ENCODE measurements at regions not wholly inside any gene's neighbourhood (a gene's known extent, or its start where the extent isn't known, plus 50 kb on each side); places are given as distances from the start of the nearest gene placed in this dataset.

DNA sequence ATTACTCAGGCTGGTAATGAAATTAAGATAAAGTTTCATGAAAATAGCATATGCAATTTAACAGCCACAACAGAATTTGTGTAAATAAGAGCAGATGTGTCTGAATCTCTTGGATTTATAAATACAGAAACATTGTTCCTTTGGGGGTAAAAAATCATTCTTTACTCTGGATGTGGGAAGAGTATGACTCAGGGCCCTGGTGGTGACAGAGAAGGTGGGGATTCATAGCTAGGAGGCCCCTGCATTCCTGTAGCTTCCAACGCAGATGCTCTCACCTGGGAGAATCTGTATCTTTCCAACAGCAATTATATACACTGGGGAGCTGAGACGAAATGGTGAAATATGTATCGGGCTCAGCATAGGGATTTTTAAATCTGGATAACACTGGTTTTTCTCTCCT, 167.6 kb upstream of the CADPS start (continued):
- TF ChIP-seq TSHZ2 (CRISPR knock-in tag; IDR thresholded peaks at IDR 0.05), result no peak

- no peak for TF ChIP-seq ISL1 (CRISPR knock-in tag; IDR thresholded peaks at IDR 0.05)
- TF ChIP-seq SNAI2 (CRISPR knock-in tag; IDR thresholded peaks at IDR 0.05), result no peak
- no peak for TF ChIP-seq CREB5 (CRISPR knock-in tag; IDR thresholded peaks at IDR 0.05; ENCODE audit: low read depth)
- no peak for TF ChIP-seq ZFP30 (CRISPR knock-in tag; IDR thresholded peaks at IDR 0.05)
- no peak for TF ChIP-seq ZFP3 (CRISPR knock-in tag; IDR thresholded peaks at IDR 0.05)
- no peak for TF ChIP-seq TSHZ2 (CRISPR knock-in tag; IDR thresholded peaks at IDR 0.05)
- no peak for TF ChIP-seq POU6F1 (CRISPR knock-in tag; IDR thresholded peaks at IDR 0.05; ENCODE audit: borderline replicate concordance, low read depth)
- no peak for TF ChIP-seq ZNF70 (CRISPR knock-in tag; IDR thresholded peaks at IDR 0.05)
- TF ChIP-seq BACH2 (CRISPR knock-in tag; IDR thresholded peaks at IDR 0.05; ENCODE audit: borderline replicate concordance), result no peak
- TF ChIP-seq ESRRG (CRISPR knock-in tag; IDR thresholded peaks at IDR 0.05), result no peak
- no peak for TF ChIP-seq ARNTL (CRISPR knock-in tag; IDR thresholded peaks at IDR 0.05; ENCODE audit: borderline replicate concordance, low read depth)
- TF ChIP-seq, protein P1, sequence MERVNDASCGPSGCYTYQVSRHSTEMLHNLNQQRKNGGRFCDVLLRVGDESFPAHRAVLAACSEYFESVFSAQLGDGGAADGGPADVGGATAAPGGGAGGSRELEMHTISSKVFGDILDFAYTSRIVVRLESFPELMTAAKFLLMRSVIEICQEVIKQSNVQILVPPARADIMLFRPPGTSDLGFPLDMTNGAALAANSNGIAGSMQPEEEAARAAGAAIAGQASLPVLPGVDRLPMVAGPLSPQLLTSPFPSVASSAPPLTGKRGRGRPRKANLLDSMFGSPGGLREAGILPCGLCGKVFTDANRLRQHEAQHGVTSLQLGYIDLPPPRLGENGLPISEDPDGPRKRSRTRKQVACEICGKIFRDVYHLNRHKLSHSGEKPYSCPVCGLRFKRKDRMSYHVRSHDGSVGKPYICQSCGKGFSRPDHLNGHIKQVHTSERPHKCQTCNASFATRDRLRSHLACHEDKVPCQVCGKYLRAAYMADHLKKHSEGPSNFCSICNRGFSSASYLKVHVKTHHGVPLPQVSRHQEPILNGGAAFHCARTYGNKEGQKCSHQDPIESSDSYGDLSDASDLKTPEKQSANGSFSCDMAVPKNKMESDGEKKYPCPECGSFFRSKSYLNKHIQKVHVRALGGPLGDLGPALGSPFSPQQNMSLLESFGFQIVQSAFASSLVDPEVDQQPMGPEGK (CRISPR knock-in tag; IDR thresholded peaks at IDR 0.05; ENCODE audit: borderline replicate concordance), result no peak
- TF ChIP-seq ZC3H10 (CRISPR knock-in tag; IDR thresholded peaks at IDR 0.05), result no peak
- no peak for TF ChIP-seq TCF4 (CRISPR knock-in tag; IDR thresholded peaks at IDR 0.05; ENCODE audit: borderline replicate concordance)
- peak; percentile 82 for ATAC-seq
Observed at GRCh38 chr3:63043631-63044030, 168.4 kb upstream of the CADPS start.

DNA sequence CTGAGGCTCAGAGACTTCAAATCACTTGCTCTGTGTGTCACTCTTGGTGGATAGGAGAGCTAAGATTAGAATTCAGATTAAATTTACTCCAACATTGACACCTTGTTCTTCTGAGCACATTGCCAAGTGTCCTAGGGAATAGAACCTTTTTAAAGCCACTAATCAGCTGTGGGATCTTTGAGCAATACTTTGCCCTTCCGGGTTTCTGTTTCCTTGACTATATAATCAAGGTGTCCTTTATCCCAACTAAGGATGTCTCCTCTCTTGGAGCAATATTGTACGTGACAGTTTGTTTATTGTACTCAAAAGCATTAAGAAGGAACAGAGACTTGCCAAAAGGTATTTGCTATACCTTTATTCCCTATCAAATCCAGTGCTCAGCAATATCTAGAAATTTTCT, 170.9 kb upstream of the CADPS start:
- TF ChIP-seq BACH2 (CRISPR knock-in tag; IDR thresholded peaks at IDR 0.05; ENCODE audit: borderline replicate concordance), result no peak
- TF ChIP-seq SNAI2 (CRISPR knock-in tag; IDR thresholded peaks at IDR 0.05), result no peak
- TF ChIP-seq ESRRG (CRISPR knock-in tag; IDR thresholded peaks at IDR 0.05), result no peak
- TF ChIP-seq CSDC2 (CRISPR knock-in tag; IDR thresholded peaks at IDR 0.05), result no peak
- TF ChIP-seq, protein P1 (CRISPR knock-in tag; IDR thresholded peaks at IDR 0.05; ENCODE audit: borderline replicate concordance), result no peak
- no peak for TF ChIP-seq POU6F1 (CRISPR knock-in tag; IDR thresholded peaks at IDR 0.05; ENCODE audit: borderline replicate concordance, low read depth)
- TF ChIP-seq RARB (CRISPR knock-in tag; IDR thresholded peaks at IDR 0.05), result no peak
- no peak for TF ChIP-seq ZFP3 (CRISPR knock-in tag; IDR thresholded peaks at IDR 0.05)
- TF ChIP-seq PPARA (CRISPR knock-in tag; IDR thresholded peaks at IDR 0.05; ENCODE audit: borderline replicate concordance), result no peak
- TF ChIP-seq ZFP30 (CRISPR knock-in tag; IDR thresholded peaks at IDR 0.05), result no peak
- TF ChIP-seq TOX (CRISPR knock-in tag; IDR thresholded peaks at IDR 0.05; ENCODE audit: borderline replicate concordance), result no peak
- no peak for ATAC-seq
